NCI-H146 treated with DMSO at 0.1 percent for 48 hours (cell line): ENCODE measurements at regions not wholly inside any gene's neighbourhood (a gene's known extent, or its start where the extent isn't known, plus 50 kb on each side); places are given as distances from the start of the nearest gene placed in this dataset.

Experiments
- DNase-seq: peaks from one replicate; lab custom pipeline; 2025; ENCODE audit not compliant: unreplicated experiment; lab: John Stamatoyannopoulos, UW

DNA sequence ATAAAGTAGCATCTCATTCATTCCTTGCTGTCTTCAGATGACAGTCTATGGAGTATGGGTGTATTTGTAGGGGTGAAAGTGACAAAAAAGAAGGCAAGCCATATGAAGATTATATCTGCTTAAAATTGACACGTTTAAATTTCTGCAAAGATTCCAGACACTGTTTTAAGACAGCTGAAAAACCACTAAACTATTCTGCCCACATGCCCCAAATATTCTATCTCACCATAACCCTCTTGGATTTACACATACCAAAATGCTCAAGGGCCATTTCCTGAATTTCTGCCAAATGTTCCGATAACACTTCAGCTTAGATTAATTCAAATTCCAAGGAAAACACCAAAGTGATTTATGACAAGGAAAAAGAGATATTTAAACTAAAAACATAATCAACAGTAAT, 99.9 kb upstream of the IL6 start:
- DNase-seq, result no peak

GRCh38 chr7:22625251-22625650, 101.7 kb upstream of the IL6 start:
- DNase-seq, result no peak

- no peak for DNase-seq
Observed at GRCh38 chr7:22624781-22625180, 102.2 kb upstream of the IL6 start.

GRCh38 chr7:22622116-22622785, 104.7 kb upstream of the IL6 start:
- no peak for DNase-seq

- DNase-seq, result no peak
Observed at GRCh38 chr7:22618528-22618927, 108.5 kb upstream of the IL6 start.

DNA sequence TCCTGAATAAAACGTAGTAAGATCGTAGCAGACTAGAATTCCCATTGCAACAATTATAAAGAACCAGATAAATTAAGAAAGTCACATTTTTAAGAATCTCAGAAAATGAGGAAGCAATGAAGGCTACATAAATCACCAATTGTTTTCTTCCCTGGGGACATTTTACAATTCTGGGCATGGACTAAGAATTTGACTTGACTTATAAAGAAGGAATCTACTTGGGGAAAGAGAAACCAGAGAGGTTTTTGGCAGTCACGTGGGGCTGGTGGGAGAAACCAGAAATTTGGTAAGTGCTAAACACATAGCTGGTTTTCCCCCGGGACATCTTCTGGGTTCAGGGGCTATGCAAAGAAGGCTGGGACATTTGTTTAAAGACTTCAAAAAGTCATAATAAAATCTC, 109.8 kb upstream of the IL6 start:
- DNase-seq, result no peak

DNA sequence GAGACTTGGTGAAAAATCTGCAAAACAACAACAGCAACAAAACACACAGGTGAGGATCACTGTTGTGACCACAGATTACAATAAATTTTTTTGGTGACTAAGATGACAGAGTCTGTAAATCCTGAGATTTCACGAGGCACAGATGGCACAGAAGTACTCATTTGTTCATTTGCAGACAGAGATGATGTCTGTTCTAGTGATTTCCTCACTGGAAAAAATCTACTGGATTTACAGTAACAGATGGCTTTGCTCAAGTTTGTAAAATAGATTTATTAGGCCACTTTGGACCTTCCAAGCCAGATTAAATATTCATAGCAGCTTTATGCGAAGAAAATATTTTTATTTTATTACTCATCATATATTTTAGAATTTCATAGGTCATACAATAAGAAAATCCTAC, 113.5 kb upstream of the IL6 start:
- no peak for DNase-seq

- DNase-seq, result no peak
Observed at GRCh38 chr7:22612776-22613175, 112.8 kb upstream of the STEAP1B start.

DNA sequence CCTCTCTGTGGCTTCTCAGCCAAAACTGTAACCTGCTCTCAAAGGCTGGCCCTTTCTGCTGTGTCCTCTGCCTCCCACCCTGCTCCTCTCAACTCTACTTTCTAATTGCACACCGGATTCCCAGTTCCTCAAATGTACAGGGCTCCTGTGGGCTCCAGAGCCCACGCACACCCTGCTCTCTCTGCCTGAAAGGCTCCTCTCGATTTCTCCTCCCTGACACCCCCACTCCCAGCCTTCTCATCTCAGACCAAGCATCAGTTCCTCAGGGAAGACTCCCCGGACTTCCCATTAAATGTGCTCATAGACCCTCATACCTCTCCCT, 111.7 kb upstream of the STEAP1B start:
- no peak for DNase-seq

GRCh38 chr7:22610951-22611757, 111.2 kb upstream of the STEAP1B start:
- DNase-seq, result no peak

DNA sequence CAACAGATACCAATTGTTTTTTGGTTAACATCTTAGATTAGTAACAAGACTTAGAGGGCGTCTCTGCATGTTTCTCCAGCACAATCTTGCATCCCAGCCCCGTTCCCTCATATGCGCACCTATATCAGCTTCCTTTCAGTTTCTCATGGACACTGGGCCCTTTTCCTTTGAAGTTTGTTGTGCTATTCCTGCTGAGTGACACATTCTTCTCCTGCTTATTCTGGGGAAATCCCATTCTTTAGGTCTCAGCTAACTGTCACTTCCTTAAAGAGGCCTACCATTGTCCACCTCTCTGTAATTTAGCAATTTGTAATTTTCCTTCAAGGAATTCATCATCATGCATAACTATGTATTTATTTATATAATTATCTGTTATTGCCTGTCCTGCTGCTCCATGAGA, 110.3 kb upstream of the STEAP1B start:
- no peak for DNase-seq

- DNase-seq, result no peak
Observed at GRCh38 chr7:22607180-22607579, 107.2 kb upstream of the STEAP1B start.

- no peak for DNase-seq
Observed at GRCh38 chr7:22604246-22604645, 104.3 kb upstream of the STEAP1B start.

DNA sequence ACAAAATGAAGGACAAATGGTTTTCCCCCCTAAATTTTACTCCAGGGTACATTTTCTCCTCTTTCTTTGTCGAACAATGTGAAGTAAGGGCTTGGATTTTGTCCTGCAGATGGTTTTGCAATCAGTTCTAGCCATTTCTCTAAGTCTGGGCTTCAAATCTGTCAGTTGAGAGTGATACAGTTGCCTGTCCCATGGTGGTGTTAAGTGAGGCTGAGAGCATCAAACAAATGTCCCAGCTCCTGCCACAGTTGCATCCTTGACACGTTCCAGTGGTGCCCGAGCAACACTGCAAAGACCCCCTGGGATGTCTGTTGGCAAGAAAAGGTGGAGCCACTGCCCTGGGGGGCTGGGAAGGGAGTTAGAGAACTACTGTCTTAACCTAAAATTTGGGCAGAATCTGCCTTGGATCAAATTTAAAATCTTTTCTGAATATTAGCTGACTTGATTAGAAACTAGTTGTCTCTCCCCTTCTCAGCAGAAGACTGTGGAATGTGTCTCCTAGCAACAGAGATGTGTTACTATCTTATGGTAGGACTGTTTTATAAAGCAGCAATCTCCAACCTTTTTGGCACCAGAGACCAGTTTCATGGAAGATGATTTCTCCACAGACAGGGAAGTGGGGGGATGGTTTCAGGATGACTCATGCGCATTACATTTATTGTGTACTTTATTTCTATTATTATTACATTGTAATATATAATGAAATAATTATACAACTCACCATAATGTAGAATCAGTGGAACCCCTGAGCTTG, 102.0 kb upstream of the STEAP1B start:
- DNase-seq, result no peak

- DNase-seq, result no peak
Observed at GRCh38 chr7:22601408-22601807, 101.4 kb upstream of the STEAP1B start.

DNA sequence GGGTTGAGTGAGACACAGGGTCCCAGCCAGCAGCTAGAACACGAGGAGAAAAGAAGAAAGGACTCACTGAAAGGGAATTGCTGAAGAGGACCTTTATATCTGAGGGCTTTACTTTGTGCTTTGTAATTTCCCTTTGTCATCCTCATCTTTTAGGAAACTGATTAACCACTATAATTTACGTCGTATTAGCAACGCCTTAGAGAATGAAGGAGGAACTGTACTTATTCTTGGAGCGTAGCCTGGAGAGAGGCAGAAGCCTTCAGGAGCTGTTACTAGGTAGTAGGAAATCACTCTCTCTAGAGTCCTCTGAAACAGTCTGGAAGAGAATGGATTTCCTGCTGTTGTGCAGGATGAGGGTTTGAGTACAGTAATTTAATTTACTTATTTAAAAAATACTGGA, 101.0 kb upstream of the STEAP1B start:
- DNase-seq, result no peak

GRCh38 chr7:22598318-22598920, 98.4 kb upstream of the STEAP1B start:
- no peak for DNase-seq

DNA sequence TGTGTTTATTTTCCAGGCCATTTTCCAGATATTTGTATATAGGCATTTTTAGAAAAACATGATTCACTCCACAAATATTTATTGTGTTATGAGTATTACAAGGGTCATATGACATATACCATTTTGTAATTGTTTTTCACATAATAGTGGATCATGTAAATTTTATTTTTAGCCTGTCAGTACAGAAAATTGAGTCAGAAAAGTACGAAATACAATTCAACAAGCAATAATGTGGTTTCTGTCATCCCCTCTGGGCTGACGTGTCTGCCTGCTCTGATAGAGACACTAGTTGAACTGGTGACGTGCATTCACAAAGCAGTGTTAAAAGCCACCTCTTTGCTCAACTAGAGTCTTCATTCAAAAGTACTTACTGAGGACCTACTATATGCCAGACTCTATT, 97.9 kb upstream of the STEAP1B start:
- DNase-seq, result no peak

GRCh38 chr7:22596763-22597400, 96.9 kb upstream of the STEAP1B start:
- no peak for DNase-seq

GRCh38 chr7:22594020-22594419, 94.0 kb upstream of the STEAP1B start:
- DNase-seq, result peak; percentile 37

DNA sequence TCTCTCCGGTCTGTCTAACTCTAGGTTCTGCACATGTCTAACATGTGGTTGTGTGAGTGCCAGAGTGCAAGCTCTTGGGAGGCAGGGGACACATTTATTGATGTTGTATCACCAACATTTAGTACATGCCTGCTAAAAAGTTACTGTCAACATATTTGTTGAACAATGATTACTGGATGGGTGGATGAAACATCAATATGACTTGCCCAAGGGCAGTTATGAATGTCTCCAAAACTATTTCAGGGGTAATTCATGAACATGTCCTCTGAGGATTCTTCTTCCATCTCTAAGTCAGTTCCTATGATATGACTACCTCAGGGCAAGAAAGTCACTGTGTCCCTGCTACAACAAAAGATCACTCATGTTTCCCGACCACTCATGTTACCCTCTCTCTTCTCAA, 91.3 kb upstream of the STEAP1B start:
- DNase-seq, result no peak
